ENCODE measurements at regions not wholly inside any gene's neighbourhood (a gene's known extent, or its start where the extent isn't known, plus 50 kb on each side); places are given as distances from the start of the nearest gene placed in this dataset.

DNA sequence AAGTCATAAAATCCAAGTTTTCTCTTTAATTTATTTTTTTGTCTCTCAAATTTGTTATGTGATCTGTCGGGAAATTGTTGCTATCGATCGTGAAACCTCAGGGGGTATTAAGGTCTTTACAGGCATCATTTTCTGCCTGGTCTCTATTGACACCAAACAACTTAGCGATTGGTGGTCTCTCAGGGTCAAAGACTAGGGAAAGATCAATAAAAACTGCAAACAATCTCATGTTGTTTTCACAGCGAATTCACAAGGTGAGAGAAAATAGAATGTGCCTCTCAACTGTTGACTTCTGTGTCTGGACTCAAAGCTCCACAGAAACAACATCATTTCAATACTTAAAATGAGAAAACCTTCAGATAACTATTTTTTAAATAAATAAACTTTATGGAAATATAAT is 645.4 kb upstream of the MIR17HG start:
- H3K4me3 ChIP-seq: no peak overlapping the region
- H3K36me3 ChIP-seq: no peaks in the 10 kb centered on the region
- H3K27me3 ChIP-seq (replicated peaks; ENCODE audit: insufficient read depth): no peaks in the 10 kb centered on the region
- DNase-seq (ENCODE audit: low spot score): no peak
- no peak overlapping the region for H3K27ac ChIP-seq
- 67% methylated on average over 5 of the region's 5 CpGs for WGBS
- TF ChIP-seq POLR2A (IDR thresholded peaks at IDR 0.05): no peak
- TF ChIP-seq, protein P1, sequence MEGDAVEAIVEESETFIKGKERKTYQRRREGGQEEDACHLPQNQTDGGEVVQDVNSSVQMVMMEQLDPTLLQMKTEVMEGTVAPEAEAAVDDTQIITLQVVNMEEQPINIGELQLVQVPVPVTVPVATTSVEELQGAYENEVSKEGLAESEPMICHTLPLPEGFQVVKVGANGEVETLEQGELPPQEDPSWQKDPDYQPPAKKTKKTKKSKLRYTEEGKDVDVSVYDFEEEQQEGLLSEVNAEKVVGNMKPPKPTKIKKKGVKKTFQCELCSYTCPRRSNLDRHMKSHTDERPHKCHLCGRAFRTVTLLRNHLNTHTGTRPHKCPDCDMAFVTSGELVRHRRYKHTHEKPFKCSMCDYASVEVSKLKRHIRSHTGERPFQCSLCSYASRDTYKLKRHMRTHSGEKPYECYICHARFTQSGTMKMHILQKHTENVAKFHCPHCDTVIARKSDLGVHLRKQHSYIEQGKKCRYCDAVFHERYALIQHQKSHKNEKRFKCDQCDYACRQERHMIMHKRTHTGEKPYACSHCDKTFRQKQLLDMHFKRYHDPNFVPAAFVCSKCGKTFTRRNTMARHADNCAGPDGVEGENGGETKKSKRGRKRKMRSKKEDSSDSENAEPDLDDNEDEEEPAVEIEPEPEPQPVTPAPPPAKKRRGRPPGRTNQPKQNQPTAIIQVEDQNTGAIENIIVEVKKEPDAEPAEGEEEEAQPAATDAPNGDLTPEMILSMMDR (IDR thresholded peaks at IDR 0.05): no peak
- H3K9me3 ChIP-seq: no peaks in the 10 kb centered on the region
- intact Hi-C loops (cut with DNase I): no loop called here
- H3K4me1 ChIP-seq (replicated peaks): no peaks in the 10 kb centered on the region

DNA sequence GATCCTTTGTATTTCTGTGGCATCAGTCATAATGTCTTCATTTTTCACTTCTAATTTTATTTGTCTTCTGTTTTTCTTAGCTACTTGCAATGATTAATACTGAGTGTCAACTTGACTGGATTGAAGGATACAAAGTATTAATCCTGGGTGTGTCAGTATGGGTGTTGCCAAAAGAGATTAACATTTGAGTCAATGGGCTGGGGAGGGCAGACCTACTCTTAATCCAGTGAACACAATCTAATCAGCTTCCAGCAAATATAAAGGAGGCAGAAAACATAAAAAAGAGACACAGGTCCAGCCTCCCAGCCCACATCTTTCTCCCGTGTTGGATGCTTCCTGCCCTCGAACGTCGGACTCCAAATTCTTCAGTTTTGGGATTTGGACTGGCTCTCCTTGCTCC is 640.9 kb upstream of the MIR17HG start:
- 92% methylated on average over 4 of the region's 4 CpGs for WGBS
- DNase-seq (ENCODE audit: low spot score): no peak
- Histone ChIP-seq H3K9me3 (no peaks in the 10 kb centered on the region), H3K4me1 (replicated peaks) (no peaks in the 10 kb centered on the region), H3K27me3 (replicated peaks; ENCODE audit: insufficient read depth) (no peaks in the 10 kb centered on the region), H3K36me3 (no peaks in the 10 kb centered on the region), H3K4me3 (no peak overlapping the region), H3K27ac (no peak overlapping the region)
- TF ChIP-seq POLR2AphosphoS5 (IDR thresholded peaks at IDR 0.05) (no peak), POLR2A (IDR thresholded peaks at IDR 0.05) (no peak)
- TF ChIP-seq, protein P1 (IDR thresholded peaks at IDR 0.05): no peak
- intact Hi-C loops (cut with DNase I): no loop called here

DNA sequence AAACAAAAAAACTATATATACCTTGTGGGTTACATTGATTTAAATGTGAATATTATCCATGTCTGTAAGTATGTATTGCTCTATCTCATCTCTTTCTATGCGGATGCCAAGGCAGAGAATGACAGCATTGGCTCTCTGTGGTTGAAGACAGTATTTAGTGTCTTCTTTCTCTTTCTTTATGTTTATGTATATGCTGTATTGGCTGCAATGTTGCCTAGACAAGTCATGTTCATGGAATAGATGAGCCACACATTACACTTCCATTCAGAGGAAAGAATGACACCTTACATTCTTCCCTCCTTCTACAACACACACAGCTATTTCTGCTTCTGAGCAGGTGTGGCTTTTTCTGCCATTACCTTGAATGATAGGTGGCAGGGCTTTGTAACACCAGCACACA is 639.4 kb upstream of the MIR17HG start:
- 95% methylated on average over 1 of the region's 1 CpG for WGBS
- no peak for TF ChIP-seq POLR2AphosphoS5 (IDR thresholded peaks at IDR 0.05)
- no peak for TF ChIP-seq POLR2A (IDR thresholded peaks at IDR 0.05)
- TF ChIP-seq, protein P1 (IDR thresholded peaks at IDR 0.05): no peak
- H3K4me3 ChIP-seq: no peak overlapping the region
- no peak overlapping the region for H3K27ac ChIP-seq
- no peak for DNase-seq (ENCODE audit: low spot score)
- intact Hi-C loops (cut with DNase I): no loop called here
- H3K36me3 ChIP-seq: no peaks in the 10 kb centered on the region
- no peaks in the 10 kb centered on the region for H3K27me3 ChIP-seq (replicated peaks; ENCODE audit: insufficient read depth)
- no peaks in the 10 kb centered on the region for H3K4me1 ChIP-seq (replicated peaks)
- H3K9me3 ChIP-seq: no peaks in the 10 kb centered on the region

DNA sequence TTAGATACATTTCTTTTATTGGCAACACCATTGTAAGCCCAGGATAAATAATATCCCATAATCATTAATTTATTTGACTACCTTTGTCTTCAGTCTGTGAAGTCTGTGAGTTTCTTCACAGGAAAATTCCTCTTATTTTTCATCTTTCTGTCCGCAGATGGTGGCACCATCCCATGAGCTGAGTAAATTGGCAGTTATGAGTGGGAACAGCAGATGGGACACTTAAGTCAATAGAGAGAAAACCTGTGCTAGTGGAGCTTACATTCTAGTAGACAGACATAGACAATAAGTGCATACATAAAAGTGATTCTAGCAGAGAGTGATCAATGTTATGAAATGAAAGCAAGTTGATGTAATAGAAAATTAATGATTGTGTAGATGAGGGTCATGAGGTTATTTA is 638.2 kb upstream of the MIR17HG start:
- Histone ChIP-seq H3K27ac (no peak overlapping the region), H3K4me3 (no peak overlapping the region), H3K27me3 (replicated peaks; ENCODE audit: insufficient read depth) (no peaks in the 10 kb centered on the region), H3K4me1 (replicated peaks) (no peaks in the 10 kb centered on the region), H3K9me3 (no peaks in the 10 kb centered on the region), H3K36me3 (no peaks in the 10 kb centered on the region)
- intact Hi-C loops (cut with DNase I): no loop called here
- 90% methylated on average over 1 of the region's 1 CpG for WGBS
- no peak for DNase-seq (ENCODE audit: low spot score)
- TF ChIP-seq POLR2A (IDR thresholded peaks at IDR 0.05): no peak
- TF ChIP-seq, protein P1 (IDR thresholded peaks at IDR 0.05): no peak
- no peak for TF ChIP-seq POLR2AphosphoS5 (IDR thresholded peaks at IDR 0.05)

DNA sequence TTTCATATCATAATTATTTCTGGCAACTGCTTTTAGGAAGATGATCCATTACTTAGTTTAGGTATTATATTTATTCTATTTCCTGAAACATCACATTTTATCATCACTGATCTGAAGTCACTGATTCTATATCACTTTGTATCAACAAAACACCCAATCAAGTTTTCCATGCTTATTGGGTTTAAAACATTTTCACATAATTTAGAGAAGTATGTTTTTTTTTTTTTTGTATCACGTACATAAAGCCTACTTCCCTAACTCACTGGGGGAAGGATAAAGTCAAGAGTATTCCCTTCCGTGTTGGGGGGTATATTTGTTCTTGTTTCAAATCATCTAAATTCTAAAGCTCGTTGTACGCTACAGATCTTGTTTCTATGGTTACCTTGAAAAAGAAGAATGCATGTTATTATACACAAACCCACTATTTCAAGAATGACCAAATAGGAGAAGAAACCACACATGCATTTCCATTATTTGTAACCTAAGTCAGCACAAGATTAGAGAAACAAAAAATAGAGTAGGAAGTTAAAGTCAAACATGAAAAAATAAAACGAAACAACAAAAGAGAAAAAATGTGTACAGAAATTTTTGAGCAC is 637.2 kb upstream of the MIR17HG start:
- no peak for DNase-seq (ENCODE audit: low spot score)

More for the DNA sequence above, 637.2 kb upstream of the MIR17HG start:
- WGBS: 62% methylated on average over 5 of the region's 5 CpGs
- H3K4me3 ChIP-seq: no peak overlapping the region
- no peak overlapping the region for H3K27ac ChIP-seq
- TF ChIP-seq POLR2A (IDR thresholded peaks at IDR 0.05) (no peak), POLR2AphosphoS5 (IDR thresholded peaks at IDR 0.05) (no peak)
- TF ChIP-seq, protein P1 (IDR thresholded peaks at IDR 0.05): no peak
- no peaks in the 10 kb centered on the region for H3K36me3 ChIP-seq
- intact Hi-C loops (cut with DNase I): no loop called here
- no peaks in the 10 kb centered on the region for H3K9me3 ChIP-seq
- H3K27me3 ChIP-seq (replicated peaks; ENCODE audit: insufficient read depth): no peaks in the 10 kb centered on the region
- no peaks in the 10 kb centered on the region for H3K4me1 ChIP-seq (replicated peaks)

All from prostate gland (tissue), 2 donors.